GM23338 (cell line): ENCODE measurements at regions not wholly inside any gene's neighbourhood (a gene's known extent, or its start where the extent isn't known, plus 50 kb on each side); places are given as distances from the start of the nearest gene placed in this dataset.

ENCODE experiments used
- CREB1 ChIP-seq: fragments of 250-450 bp; sonication (Bioruptor Pico); IDR thresholded peaks from 2 replicates; pipeline ENCODE4 v1.5.0; 2020; ENCODE audit warnings: low read depth, mild to moderate bottlenecking, moderate library complexity
- ETS1 ChIP-seq: IDR thresholded peaks from 2 replicates; pipeline ENCODE4 v1.6.1; 2016; ENCODE audit warnings: antibody characterized with exemption
- EZH2 ChIP-seq: fragments of 200-600 bp; sonication (generic); IDR thresholded peaks from one replicate; pipeline ENCODE4 v1.8.0; 2017; ENCODE audit warnings: antibody characterized with exemption, mild to moderate bottlenecking, low read depth; ENCODE audit not compliant: unreplicated experiment
- EZH2phosphoT487 ChIP-seq: fragments of 200-600 bp; sonication (generic); IDR thresholded peaks from one replicate; pipeline ENCODE4 v1.8.1; 2018; ENCODE audit warnings: antibody characterized with exemption; ENCODE audit not compliant: unreplicated experiment
- JUNB ChIP-seq: IDR thresholded peaks from one replicate; pipeline ENCODE4 v1.6.1; 2016; ENCODE audit warnings: antibody characterized with exemption; ENCODE audit not compliant: unreplicated experiment
- NANOG ChIP-seq: IDR thresholded peaks from 2 replicates; pipeline ENCODE4 v1.6.1; 2016; ENCODE audit warnings: antibody characterized with exemption, borderline replicate concordance
- POLR2AphosphoS5 ChIP-seq: IDR thresholded peaks from 2 replicates; pipeline ENCODE4 v1.6.1; 2016; ENCODE audit warnings: antibody characterized with exemption, low read depth
- REST ChIP-seq: IDR thresholded peaks from one replicate; pipeline ENCODE4 v1.6.1; 2018; ENCODE audit warnings: antibody characterized with exemption; ENCODE audit not compliant: unreplicated experiment
- TF ChIP-seq, protein P1 (sequence below): fragments of 250-450 bp; sonication (Bioruptor Pico); IDR thresholded peaks from 2 replicates; pipeline ENCODE4 v1.5.0; 2020; ENCODE audit warnings: mild to moderate bottlenecking, moderate library complexity
- TF ChIP-seq, protein P2 (sequence below), 2 experiments: fragments of 200-600 bp in 1 of 2; sonication (generic) in 1 of 2; conservative IDR thresholded peaks; 2 replicates each; pipeline versions ENCODE4 v1.5.1 to v1.6.1; 2016 to 2017; ENCODE audit warnings: antibody characterized with exemption in 2 of 2, low read depth in 2 of 2, mild to moderate bottlenecking in 2 of 2, moderate library complexity in 1 of 2

DNA sequence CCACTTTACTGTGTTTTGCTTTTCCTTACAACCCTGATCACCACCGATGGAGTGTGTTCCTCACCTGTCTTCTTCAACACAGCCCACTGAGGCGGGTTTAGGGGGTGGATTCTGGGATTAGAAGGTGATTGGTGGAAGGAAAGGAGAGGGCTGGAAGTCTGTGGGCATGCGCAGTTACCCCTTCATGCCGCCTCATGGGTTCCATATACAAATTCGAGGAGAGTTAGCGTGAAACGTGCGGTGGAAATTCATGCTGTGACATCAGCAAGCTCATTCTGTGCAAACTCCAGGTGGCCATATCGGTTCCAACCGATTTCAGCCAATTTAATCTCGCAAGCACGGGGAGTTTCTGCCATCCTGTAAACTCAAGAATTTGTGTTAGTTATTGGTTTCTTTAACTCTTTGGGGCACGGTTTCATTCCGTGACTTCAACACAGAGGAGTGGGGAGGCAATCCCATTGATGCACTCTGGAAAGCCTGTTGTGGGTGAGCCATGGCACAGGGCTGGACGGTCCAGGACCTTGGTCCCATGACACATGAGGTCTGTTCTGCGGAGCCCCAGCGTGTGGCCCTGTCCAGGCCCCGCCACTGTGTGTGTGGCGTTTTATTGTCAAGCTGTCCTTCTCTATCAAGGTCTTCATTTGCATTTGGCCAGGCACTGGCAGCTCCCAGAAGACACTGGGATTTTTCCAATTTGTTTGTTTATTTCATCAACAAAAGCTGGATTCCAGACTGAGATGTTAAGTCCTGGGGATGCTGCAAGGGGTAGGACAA is 482.8 kb upstream of the SULF2 start:
- TF ChIP-seq CREB1 (CRISPR knock-in tag), result no peak
- TF ChIP-seq, protein P1, sequence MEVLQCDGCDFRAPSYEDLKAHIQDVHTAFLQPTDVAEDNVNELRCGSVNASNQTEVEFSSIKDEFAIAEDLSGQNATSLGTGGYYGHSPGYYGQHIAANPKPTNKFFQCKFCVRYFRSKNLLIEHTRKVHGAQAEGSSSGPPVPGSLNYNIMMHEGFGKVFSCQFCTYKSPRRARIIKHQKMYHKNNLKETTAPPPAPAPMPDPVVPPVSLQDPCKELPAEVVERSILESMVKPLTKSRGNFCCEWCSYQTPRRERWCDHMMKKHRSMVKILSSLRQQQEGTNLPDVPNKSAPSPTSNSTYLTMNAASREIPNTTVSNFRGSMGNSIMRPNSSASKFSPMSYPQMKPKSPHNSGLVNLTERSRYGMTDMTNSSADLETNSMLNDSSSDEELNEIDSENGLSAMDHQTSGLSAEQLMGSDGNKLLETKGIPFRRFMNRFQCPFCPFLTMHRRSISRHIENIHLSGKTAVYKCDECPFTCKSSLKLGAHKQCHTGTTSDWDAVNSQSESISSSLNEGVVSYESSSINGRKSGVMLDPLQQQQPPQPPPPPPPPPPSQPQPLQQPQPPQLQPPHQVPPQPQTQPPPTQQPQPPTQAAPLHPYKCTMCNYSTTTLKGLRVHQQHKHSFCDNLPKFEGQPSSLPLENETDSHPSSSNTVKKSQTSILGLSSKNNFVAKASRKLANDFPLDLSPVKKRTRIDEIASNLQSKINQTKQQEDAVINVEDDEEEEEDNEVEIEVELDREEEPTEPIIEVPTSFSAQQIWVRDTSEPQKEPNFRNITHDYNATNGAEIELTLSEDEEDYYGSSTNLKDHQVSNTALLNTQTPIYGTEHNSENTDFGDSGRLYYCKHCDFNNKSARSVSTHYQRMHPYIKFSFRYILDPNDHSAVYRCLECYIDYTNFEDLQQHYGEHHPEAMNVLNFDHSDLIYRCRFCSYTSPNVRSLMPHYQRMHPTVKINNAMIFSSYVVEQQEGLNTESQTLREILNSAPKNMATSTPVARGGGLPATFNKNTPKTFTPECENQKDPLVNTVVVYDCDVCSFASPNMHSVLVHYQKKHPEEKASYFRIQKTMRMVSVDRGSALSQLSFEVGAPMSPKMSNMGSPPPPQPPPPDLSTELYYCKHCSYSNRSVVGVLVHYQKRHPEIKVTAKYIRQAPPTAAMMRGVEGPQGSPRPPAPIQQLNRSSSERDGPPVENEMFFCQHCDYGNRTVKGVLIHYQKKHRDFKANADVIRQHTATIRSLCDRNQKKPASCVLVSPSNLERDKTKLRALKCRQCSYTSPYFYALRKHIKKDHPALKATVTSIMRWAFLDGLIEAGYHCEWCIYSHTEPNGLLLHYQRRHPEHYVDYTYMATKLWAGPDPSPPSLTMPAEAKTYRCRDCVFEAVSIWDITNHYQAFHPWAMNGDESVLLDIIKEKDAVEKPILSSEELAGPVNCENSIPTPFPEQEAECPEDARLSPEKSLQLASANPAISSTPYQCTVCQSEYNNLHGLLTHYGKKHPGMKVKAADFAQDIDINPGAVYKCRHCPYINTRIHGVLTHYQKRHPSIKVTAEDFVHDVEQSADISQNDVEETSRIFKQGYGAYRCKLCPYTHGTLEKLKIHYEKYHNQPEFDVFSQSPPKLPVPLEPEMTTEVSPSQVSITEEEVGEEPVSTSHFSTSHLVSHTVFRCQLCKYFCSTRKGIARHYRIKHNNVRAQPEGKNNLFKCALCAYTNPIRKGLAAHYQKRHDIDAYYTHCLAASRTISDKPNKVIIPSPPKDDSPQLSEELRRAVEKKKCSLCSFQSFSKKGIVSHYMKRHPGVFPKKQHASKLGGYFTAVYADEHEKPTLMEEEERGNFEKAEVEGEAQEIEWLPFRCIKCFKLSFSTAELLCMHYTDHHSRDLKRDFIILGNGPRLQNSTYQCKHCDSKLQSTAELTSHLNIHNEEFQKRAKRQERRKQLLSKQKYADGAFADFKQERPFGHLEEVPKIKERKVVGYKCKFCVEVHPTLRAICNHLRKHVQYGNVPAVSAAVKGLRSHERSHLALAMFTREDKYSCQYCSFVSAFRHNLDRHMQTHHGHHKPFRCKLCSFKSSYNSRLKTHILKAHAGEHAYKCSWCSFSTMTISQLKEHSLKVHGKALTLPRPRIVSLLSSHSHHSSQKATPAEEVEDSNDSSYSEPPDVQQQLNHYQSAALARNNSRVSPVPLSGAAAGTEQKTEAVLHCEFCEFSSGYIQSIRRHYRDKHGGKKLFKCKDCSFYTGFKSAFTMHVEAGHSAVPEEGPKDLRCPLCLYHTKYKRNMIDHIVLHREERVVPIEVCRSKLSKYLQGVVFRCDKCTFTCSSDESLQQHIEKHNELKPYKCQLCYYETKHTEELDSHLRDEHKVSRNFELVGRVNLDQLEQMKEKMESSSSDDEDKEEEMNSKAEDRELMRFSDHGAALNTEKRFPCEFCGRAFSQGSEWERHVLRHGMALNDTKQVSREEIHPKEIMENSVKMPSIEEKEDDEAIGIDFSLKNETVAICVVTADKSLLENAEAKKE (CRISPR knock-in tag), result no peak
- TF ChIP-seq, protein P2, sequence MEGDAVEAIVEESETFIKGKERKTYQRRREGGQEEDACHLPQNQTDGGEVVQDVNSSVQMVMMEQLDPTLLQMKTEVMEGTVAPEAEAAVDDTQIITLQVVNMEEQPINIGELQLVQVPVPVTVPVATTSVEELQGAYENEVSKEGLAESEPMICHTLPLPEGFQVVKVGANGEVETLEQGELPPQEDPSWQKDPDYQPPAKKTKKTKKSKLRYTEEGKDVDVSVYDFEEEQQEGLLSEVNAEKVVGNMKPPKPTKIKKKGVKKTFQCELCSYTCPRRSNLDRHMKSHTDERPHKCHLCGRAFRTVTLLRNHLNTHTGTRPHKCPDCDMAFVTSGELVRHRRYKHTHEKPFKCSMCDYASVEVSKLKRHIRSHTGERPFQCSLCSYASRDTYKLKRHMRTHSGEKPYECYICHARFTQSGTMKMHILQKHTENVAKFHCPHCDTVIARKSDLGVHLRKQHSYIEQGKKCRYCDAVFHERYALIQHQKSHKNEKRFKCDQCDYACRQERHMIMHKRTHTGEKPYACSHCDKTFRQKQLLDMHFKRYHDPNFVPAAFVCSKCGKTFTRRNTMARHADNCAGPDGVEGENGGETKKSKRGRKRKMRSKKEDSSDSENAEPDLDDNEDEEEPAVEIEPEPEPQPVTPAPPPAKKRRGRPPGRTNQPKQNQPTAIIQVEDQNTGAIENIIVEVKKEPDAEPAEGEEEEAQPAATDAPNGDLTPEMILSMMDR (conservative IDR thresholded peaks at IDR 0.05; ENCODE audit: low read depth in 2 of 2), result no peak
- no peak for TF ChIP-seq EZH2phosphoT487
- TF ChIP-seq JUNB, result no peak
- no peak for TF ChIP-seq EZH2
- no peak for TF ChIP-seq POLR2AphosphoS5
- TF ChIP-seq REST, result no peak
- no peak for TF ChIP-seq ETS1
- no peak for TF ChIP-seq NANOG
